LNCaP clone FGC (cell line): ENCODE measurements at regions not wholly inside any gene's neighbourhood (a gene's known extent, or its start where the extent isn't known, plus 50 kb on each side); places are given as distances from the start of the nearest gene placed in this dataset.
"Not testable (repeated sequence)": the region's sequence is repeated elsewhere in the genome, so short reads cannot be mapped to it uniquely, and the experiment has no call there.

Experiments used
- DNase-seq: peaks from one replicate; pipeline ENCODE4 v3.0.0-alpha.2; 2011; ENCODE audit warnings: low read depth
- H3K4me3 ChIP-seq: 2 replicates; pipeline ENCODE4 v1.5.1; 2011; ENCODE audit warnings: mild to moderate bottlenecking, low read depth, low read length, control low read depth
- TF ChIP-seq, protein P1 (sequence below): IDR thresholded peaks from 2 replicates; pipeline ENCODE4 v1.5.1; 2012; ENCODE audit warnings: mild to moderate bottlenecking; ENCODE audit not compliant: control insufficient read depth, insufficient read depth; ENCODE audit errors: extremely low read depth

DNA sequence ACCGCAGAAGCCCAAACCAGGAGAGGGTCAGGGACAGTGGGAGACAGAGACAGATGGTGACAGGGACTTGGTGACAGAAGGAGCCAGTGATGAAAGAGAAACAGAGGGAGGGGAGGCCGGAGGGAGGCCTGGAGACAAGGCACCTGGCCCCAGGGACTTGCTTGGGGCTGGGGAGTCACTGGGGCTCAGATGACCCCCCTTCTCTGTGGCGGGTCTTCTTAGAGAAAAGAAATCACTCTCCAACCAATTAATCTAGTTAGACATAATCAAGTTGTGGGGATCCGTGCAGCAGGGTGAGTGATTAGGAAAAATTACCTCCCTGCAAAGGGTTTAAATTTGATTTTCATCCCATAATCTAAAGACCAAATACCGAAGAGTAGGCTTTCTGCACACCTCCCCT, 519.8 kb downstream of the PTPRU start:
- H3K4me3 ChIP-seq: no peak overlapping the region
- no peak for DNase-seq
- TF ChIP-seq, protein P1, sequence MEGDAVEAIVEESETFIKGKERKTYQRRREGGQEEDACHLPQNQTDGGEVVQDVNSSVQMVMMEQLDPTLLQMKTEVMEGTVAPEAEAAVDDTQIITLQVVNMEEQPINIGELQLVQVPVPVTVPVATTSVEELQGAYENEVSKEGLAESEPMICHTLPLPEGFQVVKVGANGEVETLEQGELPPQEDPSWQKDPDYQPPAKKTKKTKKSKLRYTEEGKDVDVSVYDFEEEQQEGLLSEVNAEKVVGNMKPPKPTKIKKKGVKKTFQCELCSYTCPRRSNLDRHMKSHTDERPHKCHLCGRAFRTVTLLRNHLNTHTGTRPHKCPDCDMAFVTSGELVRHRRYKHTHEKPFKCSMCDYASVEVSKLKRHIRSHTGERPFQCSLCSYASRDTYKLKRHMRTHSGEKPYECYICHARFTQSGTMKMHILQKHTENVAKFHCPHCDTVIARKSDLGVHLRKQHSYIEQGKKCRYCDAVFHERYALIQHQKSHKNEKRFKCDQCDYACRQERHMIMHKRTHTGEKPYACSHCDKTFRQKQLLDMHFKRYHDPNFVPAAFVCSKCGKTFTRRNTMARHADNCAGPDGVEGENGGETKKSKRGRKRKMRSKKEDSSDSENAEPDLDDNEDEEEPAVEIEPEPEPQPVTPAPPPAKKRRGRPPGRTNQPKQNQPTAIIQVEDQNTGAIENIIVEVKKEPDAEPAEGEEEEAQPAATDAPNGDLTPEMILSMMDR: no peak

DNA sequence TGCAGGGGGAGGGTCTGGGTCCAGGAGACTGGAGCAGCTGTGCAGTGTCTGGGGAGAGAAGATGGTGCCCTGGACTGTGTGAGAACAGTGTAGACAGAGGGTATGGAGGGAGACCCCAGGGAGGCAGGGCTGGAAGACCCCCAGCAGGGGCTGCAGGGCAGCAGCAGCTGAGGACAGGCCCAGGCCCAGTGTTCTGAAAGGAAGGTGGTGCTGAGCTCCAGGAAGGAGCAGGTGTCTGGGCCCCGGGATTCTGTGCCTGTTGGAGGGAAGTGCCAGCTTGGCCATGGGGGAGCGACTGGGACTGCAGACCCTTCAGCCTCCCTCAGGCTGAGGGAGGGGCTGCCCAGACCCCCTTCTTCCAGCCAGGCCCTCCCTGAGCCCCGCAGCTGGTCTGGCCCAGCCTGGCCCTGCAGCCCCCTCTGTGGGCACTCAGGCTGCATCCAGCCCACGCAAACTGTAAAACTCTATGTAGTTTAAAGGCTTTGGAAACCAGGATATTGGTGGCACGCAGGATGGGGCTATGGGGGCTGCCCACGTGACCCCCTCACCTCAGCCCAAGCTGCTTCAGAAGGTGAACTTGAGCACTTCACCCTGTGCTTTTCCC, 519.2 kb downstream of the PTPRU start:
- DNase-seq, H3K4me3 ChIP-seq: not testable (repeated sequence)

DNA sequence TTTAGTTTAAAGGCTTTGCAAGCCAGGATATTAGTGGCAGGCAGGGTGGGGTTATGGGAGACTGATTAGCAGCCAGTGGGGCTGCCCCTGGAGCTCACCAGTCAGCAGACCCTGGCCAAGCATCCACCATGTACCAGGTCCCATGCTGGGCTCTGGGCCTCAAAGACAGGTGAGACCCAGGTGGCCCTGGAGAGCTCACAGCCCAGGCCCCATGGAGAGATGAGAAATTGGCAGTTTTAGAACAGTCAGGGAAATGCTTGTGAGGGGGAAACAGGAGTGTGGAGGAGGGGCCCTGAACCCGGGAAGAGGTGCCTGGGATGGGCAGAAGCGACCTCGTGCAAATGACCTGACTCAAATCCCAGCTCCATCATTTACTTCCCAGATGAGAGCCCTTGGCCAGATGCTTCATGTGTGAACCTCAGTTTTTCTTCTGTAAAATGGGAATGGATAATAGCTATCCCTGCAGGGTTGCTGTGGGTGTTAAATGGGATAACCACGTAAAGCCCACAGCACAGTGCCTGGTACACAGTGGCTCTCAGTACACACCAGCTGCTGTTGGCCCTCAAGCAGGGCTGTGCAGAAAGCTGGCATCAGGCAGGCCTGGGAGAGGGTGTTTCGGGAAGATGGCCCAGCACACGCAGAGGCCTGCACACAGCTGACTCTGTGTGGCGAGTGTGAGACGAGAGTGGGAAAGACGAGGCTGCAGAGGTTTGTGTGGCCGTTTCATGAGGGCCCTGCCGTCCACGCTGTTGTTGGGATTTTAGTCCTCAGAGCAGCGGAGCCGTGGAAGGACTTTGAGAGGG, 518.5 kb downstream of the PTPRU start:
- no peak for DNase-seq
- no peak overlapping the region for H3K4me3 ChIP-seq
- TF ChIP-seq, protein P1: no peak

DNA sequence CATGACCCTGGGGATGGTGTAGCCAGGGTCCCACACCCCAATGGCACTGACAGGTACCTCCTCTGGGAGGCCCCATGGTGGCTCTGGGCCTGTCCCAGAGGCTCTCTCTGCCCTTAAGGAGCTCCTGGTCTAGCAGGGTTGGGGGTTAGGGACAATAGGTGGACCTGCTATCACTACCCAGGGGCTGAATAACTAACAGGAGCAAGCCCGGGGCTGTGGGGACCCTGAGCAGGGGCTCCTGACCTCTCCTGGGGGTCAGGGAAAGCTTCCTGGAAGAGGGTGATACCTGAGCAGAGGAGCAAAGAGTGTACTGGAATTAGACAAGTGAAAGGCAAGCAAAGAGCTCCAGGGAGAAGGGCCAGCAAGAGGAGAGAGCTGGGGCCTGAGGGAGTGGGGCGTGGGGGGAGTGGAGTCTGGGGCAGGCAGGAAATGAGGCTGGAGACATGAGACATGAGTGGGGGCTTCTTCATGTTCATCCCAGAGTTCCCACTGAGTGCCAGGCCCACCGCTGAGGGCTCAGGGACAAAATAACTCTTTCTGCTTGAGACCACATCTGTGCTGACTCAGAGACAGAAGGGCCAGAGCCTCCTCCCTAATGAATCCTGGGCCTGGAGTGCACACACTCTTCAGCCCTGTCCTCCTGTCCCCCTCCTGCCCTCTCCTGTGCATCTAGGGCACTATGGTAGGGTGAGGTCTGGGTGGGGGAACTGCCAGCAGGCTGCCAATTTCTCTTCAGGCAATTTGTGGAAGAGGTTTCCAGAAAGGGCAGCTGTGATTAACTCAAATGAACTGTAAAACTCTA, 517.6 kb downstream of the PTPRU start:
- H3K4me3 ChIP-seq: no peak overlapping the region
- no peak for DNase-seq

DNA sequence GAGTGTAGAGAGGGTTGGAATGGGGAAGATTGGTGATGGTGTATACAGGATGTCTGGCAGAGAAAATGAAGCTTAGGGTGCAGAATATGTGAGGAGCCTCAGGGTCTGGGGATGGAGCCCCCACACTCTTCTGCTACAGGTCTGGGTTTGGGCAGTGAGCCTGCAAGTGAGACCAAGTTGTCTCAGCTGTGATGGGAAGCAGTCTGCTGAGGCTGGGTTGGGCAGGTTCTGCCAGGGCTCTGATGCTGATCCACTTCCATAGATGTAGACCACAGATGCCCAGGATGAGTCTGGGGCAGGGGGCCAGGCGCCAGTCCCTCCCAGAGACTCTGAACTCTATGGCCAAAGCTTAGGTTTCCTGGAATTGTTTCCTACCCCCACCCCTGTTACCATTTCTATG, 516.9 kb downstream of the PTPRU start:
- no peak for DNase-seq
- TF ChIP-seq, protein P1: no peak
- no peak overlapping the region for H3K4me3 ChIP-seq

More for the DNA sequence above, 517.6 kb downstream of the PTPRU start:
- TF ChIP-seq, protein P1: no peak

DNA sequence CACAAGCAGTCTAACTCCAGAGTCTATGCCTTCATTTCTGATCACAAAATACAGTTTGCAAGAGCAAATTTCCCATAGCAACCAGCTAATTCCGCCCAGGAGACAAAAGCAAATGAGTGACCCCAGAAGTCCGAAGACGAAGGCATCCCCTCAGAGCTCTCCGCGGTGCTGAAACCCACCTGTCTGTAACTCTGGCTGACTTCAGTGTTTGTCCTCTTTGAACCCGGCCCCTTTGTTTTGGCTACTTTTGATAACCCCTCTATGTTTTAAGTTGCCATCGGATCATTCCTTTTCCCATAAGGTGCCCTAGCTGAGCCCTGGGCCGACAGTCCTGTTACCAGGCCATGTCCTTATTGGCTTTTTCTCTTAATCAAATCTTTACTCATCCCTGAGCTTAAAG, 515.8 kb downstream of the PTPRU start:
- no peak for DNase-seq
- no peak overlapping the region for H3K4me3 ChIP-seq
- TF ChIP-seq, protein P1: no peak

DNA sequence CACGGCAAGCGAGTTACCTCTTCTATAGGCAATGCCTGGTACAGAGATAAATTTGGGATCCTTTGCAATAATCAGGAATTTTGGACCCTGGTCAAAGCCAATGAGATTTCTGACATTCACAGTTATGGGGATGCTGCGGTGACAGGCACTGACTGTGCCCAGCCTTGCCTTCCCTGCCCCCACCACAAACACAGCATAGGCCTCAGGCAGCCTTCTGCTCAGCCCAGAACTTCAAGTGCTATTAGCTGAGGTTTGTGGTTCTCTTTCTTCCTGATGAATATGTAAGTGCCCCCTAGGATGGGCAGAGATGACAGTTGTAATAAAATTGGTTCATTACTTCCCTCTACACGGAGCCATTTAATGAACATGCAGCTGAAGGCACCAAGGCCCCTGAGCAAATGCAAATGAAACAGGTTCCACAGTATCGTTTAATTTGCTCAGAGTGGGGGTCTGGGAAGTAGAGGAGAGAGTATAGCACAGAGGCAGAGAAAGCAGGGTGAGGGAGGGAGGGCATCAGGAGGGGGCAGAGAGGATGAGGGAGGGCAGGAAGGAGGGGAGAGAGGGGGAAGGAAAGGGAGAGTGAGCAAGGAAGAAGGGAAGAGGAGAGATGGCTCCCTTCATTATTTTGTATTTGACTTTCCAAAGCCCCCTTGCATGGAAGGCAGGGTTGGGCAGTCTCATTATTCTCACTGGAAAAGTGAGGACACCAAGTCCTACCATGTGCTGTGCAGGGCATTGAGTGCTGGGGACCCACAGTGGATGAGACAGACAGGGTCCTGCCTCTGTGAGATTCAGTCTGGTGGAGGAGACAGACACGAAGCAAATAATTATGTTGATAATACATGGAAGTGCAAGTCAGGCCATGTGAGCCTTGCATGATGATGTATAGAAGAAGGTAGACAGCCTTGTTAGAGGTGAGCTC, 513.0 kb downstream of the PTPRU start:
- DNase-seq: no peak
- TF ChIP-seq, protein P1: no peak
- H3K4me3 ChIP-seq: no peak overlapping the region
